Urothelium cell line (cell line): ENCODE measurements at regions not wholly inside any gene's neighbourhood (a gene's known extent, or its start where the extent isn't known, plus 50 kb on each side); places are given as distances from the start of the nearest gene placed in this dataset.

Experiments
- DNase-seq: peaks from one replicate; pipeline ENCODE4 v3.0.0; 2011; ENCODE audit warnings: low spot score, mixed read lengths
- FAIRE-seq: peaks from 2 replicates; lab custom pipeline; 2011; peaks lifted over from hg19 to GRCh38; lab: Jason Lieb, UNC

- FAIRE-seq (peak; percentile 98), DNase-seq (peak; percentile 88)
Observed at GRCh38 chr3:126267169-126267975, 87.0 kb upstream of the ALDH1L1 start.

- no peak for FAIRE-seq
- no peak for DNase-seq
Observed at GRCh38 chr3:126266850-126267168, 86.4 kb upstream of the ALDH1L1 start.

DNA sequence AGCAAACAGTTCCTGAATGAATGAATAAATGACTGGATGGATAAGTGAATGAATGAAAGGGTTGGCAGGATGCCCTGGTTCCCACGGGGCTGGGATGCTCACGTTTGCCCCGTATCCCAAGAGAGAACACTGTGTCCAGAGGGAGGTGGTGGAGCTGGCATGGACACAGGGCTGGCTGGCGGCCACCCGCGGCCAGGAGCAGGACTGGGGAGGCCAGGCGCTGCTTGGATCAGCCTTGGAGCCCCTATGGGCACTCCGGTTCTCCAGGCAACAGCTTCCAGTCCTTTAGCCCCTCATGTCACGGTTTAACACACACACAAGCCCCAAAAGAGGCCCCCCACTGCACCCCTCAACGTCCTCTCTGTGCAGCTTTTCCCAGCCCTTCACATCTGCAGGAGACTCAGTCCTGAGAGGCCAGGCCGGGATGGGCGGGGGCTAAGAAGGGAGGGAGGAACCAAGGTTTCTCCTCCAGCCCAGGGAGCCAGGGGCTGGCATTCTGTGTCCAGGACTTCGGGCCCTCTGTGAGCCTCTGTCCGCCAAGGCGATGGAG lies 86.0 kb upstream of the ALDH1L1 start:
- DNase-seq (no peak), FAIRE-seq (no peak)

- DNase-seq (no peak), FAIRE-seq (no peak)
Observed at GRCh38 chr3:126264952-126265351, 84.6 kb upstream of the ALDH1L1 start.

- FAIRE-seq (peak; percentile 44), DNase-seq (no peak)
Observed at GRCh38 chr3:126264381-126264780, 84.0 kb upstream of the ALDH1L1 start.

- no peak for FAIRE-seq
Observed at GRCh38 chr3:126263971-126264370, 83.6 kb upstream of the ALDH1L1 start.

GRCh38 chr3:126263539-126263938 lies 83.2 kb upstream of the ALDH1L1 start:
- DNase-seq (no peak), FAIRE-seq (peak; percentile 48)

More at GRCh38 chr3:126263971-126264370, 83.6 kb upstream of the ALDH1L1 start:
- no peak for DNase-seq

DNA sequence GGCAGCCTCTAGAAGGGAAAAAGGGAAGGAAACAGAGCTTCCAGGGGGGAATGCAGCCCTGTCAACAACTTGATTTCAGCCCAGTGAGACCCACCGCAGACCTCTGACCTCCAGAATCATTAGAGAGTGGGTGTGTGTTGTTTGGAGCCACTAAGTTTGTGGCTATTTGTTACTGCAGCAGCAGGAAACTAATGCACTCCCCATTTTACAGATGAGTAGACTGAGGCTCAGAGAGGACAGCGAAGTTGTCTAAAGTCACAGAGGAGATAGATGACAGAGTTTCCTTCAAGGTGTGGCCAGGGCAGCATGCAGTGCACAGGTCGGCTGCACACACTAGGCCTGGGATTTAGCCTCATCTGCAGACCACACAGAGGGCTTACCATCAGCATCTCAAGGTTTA lies 81.8 kb upstream of the ALDH1L1 start:
- DNase-seq (no peak), FAIRE-seq (no peak)

DNA sequence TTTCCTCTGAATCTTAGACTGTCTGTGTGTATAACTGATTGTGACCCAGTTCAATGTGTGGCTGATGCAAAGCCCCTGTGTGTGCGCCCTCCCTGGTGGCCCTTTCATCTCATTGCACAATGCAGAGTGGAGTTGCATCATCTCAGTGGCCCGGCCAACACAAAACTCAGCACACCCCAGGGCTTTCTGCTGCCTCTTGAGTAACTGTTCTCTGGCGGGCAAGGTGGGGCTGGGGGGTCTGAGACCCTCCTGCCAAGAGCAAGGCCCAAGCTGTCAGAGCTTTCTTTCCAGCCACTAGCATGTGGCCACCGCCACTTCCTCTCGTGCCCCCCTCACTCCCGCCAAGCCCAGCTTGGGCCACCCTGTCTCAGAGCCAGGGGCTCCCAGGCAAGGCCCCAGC lies 80.7 kb upstream of the ALDH1L1 start:
- FAIRE-seq, result no peak
- no peak for DNase-seq

GRCh38 chr3:126259411-126260391 lies 79.3 kb upstream of the ALDH1L1 start:
- peak; percentile 37 for FAIRE-seq

DNA sequence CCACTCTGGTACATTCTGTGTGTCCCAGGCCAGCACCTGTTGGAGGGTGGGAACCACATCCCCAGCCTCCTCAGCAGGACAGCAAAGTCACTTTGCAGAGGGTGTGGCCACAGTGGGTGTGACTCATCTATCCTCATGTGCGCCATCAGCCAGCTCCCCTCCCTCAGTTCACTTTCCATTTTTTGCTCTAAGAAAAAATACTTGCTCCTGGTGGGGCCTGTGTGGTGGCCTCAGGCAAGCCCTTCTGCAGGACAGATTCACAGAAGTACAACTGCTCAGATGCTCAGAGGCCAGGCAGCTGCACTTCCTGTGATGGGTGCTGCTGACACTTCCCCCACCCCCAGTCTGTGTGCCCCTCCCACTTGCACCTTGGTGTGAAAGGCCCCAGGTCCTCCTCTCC lies 78.3 kb upstream of the ALDH1L1 start:
- DNase-seq, result no peak
- FAIRE-seq, result peak; percentile 30

More at GRCh38 chr3:126259411-126260391, 79.3 kb upstream of the ALDH1L1 start:
- no peak for DNase-seq

DNA sequence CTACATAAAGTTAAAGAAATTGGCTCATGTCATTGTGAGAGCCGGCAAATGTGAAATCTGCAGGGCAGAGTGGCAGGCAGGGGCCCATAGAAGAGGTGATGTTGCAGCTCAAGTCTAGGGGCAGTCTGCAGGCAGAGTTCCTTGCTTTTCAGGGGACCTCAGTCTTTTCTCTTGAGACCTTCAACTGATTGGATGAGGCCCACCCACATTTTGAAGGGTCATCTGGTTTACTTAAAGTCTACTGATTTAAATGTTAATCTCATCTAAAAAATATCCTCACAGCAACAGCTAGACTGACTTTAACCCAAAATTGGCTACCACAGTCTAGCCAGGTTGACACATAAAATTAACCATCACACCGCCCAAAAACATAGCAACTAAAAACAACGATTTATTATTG lies 77.6 kb upstream of the ALDH1L1 start:
- DNase-seq (no peak), FAIRE-seq (no peak)

DNA sequence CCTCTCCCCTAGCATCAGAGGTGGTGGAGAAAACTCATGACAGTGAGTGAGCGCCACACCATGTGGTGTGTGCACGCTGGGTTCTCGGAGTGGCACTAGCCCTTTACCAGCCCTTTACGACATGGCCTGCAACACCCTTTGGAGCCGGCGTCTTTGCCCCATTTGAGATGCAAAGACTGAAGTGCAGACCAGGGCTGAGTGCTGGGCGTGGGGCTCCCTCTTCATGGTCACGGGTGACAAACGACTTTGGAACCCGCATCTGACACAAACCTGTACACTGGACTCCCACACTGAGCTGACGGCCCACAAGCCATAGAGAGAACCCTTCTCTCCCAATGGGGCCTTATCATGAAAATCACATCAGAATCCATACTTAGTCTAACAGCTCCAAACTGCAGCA lies 76.8 kb upstream of the ALDH1L1 start:
- DNase-seq, result no peak
- FAIRE-seq, result no peak

DNA sequence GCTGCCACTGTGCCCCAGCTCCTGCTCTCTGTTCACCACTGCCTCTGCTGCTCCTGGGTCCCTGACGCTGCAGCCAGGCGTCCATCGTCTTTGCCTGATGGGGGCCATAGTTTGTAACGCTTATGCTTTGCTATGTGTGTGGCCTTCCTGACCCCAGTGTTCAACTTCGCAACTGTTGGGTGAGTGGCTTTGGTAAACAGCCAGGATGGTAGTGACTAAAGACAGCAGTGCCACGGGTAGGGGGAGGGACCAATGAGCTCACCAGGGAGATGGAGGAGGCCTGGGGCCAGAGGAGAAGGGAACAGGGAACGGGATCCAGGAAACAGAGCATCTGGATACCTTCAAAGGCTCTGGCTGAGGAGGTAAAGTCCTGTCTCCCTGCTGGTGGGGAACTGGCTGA lies 75.9 kb upstream of the ALDH1L1 start:
- FAIRE-seq (peak; percentile 35), DNase-seq (no peak)

DNA sequence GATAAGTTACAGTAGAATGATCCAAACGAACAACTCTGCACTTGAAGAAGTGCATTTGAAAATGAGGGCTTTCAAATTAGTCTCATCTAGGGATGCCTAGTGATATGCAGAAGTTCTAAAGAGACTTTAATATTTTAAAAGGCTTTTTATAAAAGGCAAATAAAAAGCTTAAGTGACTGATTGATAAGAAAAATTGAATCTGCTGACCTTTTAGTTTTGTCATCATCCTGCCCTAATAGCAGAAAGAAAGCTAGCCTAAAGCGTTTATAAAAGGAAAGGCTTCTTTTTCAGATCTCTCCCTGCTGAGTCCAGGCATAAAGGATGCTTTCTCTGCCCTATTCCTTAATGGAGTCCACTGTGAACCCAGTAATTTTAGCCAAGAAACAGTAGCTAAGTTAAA lies 72.7 kb upstream of the ALDH1L1 start:
- DNase-seq (no peak), FAIRE-seq (no peak)

GRCh38 chr3:126252373-126252772 lies 72.0 kb upstream of the ALDH1L1 start:
- FAIRE-seq, result no peak
- DNase-seq, result no peak

DNA sequence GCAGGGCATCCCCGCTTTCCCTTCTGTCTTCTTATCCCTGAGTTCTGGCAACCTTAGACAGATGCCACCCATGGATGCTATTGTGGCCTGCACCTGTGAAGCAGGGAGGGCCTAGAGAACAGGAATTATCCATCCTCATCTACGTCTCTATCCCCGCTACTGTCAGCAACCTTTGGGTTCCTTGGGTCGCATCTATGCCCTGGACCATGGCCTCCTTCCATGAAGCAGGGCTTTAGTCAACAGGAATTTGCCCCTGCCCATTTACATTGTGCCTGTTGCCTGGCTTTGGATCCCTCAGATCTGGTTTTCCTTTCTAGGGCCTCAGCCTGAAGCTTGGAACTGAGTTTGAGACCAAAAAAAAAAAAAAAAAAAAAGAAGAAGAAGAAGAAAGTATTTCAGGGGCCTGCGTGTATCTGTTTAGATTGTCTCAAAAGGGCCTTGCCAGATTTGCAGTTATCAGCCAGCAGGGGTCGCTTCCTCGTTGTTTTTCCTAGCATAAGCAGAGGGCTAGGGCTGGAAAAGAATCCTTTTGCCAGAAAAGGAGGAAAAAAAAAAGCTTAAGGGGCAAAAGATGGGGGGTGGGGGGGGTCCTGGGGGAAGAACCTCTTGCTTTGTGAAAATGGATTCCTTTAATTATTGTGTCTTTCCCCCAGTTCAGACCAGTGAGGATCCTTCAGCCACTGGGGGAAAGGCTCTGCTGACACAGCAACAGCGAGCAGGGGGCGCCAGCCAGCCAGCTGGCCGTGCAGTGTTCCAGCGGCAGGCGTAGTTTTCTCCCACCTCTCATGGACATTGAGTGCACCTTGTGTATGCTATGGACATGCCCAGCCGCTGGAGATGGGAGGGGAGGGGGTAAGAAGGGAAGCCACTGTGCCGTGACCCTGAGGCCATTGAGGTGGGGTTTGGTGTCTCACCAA lies 65.7 kb upstream of the ALDH1L1 start:
- DNase-seq, result no peak
- FAIRE-seq, result peak; percentile 20
